ENCODE measurements at regions not wholly inside any gene's neighbourhood (a gene's known extent, or its start where the extent isn't known, plus 50 kb on each side); places are given as distances from the start of the nearest gene placed in this dataset.

DNA sequence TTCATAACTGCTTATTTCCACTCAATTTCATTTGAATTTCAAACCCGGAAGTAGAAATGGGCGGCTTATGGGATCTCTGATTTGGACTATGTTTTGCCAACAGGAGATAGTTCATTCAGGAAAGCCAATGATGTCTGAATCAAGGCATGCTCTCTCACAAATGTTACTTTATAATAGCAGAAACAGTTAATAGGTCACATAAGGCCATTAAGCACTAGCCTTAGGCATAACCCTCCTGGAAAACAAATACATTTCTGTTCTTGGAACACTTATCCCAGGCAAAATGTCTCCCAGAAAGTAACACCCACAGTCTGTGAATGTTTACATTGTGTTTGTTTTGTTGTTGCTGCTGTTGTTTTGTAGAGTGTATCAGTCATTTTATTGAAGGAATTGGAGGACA lies 1347.2 kb upstream of the PCDH7 start:
- TF ChIP-seq, protein P1, sequence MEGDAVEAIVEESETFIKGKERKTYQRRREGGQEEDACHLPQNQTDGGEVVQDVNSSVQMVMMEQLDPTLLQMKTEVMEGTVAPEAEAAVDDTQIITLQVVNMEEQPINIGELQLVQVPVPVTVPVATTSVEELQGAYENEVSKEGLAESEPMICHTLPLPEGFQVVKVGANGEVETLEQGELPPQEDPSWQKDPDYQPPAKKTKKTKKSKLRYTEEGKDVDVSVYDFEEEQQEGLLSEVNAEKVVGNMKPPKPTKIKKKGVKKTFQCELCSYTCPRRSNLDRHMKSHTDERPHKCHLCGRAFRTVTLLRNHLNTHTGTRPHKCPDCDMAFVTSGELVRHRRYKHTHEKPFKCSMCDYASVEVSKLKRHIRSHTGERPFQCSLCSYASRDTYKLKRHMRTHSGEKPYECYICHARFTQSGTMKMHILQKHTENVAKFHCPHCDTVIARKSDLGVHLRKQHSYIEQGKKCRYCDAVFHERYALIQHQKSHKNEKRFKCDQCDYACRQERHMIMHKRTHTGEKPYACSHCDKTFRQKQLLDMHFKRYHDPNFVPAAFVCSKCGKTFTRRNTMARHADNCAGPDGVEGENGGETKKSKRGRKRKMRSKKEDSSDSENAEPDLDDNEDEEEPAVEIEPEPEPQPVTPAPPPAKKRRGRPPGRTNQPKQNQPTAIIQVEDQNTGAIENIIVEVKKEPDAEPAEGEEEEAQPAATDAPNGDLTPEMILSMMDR (conservative IDR thresholded peaks at IDR 0.05; ENCODE audit: low read depth in 2 of 2): no peak
- TF ChIP-seq POLR2AphosphoS5 (IDR thresholded peaks at IDR 0.05; ENCODE audit: low read depth) (no peak), CREB1 (CRISPR knock-in tag; IDR thresholded peaks at IDR 0.05; ENCODE audit: low read depth) (no peak), EZH2 (IDR thresholded peaks at IDR 0.05; ENCODE audit: low read depth, unreplicated experiment) (no peak), JUNB (IDR thresholded peaks at IDR 0.05; ENCODE audit: unreplicated experiment) (no peak), EZH2phosphoT487 (IDR thresholded peaks at IDR 0.05; ENCODE audit: unreplicated experiment) (no peak), ZNF114 (CRISPR knock-in tag; IDR thresholded peaks at IDR 0.05) (no peak), NANOG (IDR thresholded peaks at IDR 0.05; ENCODE audit: borderline replicate concordance) (no peak), ZNF331 (CRISPR knock-in tag; IDR thresholded peaks at IDR 0.05; ENCODE audit: low read depth) (no peak)
- TF ChIP-seq, protein P2, sequence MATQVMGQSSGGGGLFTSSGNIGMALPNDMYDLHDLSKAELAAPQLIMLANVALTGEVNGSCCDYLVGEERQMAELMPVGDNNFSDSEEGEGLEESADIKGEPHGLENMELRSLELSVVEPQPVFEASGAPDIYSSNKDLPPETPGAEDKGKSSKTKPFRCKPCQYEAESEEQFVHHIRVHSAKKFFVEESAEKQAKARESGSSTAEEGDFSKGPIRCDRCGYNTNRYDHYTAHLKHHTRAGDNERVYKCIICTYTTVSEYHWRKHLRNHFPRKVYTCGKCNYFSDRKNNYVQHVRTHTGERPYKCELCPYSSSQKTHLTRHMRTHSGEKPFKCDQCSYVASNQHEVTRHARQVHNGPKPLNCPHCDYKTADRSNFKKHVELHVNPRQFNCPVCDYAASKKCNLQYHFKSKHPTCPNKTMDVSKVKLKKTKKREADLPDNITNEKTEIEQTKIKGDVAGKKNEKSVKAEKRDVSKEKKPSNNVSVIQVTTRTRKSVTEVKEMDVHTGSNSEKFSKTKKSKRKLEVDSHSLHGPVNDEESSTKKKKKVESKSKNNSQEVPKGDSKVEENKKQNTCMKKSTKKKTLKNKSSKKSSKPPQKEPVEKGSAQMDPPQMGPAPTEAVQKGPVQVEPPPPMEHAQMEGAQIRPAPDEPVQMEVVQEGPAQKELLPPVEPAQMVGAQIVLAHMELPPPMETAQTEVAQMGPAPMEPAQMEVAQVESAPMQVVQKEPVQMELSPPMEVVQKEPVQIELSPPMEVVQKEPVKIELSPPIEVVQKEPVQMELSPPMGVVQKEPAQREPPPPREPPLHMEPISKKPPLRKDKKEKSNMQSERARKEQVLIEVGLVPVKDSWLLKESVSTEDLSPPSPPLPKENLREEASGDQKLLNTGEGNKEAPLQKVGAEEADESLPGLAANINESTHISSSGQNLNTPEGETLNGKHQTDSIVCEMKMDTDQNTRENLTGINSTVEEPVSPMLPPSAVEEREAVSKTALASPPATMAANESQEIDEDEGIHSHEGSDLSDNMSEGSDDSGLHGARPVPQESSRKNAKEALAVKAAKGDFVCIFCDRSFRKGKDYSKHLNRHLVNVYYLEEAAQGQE (IDR thresholded peaks at IDR 0.05; ENCODE audit: unreplicated experiment): no peak
- TF ChIP-seq, protein P3, sequence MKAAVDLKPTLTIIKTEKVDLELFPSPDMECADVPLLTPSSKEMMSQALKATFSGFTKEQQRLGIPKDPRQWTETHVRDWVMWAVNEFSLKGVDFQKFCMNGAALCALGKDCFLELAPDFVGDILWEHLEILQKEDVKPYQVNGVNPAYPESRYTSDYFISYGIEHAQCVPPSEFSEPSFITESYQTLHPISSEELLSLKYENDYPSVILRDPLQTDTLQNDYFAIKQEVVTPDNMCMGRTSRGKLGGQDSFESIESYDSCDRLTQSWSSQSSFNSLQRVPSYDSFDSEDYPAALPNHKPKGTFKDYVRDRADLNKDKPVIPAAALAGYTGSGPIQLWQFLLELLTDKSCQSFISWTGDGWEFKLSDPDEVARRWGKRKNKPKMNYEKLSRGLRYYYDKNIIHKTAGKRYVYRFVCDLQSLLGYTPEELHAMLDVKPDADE (IDR thresholded peaks at IDR 0.05): no peak
